A549 (cell line): ENCODE measurements at regions not wholly inside any gene's neighbourhood (a gene's known extent, or its start where the extent isn't known, plus 50 kb on each side); places are given as distances from the start of the nearest gene placed in this dataset.

Experiments used
- ATAC-seq, 2 experiments: fragments of 200-7000 bp in 1 of 2; fragments of >200 bp in 1 of 2; cut with Nextera tagmentation in 1 of 2; cut with Tn5 transposase in 1 of 2; 3 replicates each; pipeline versions ENCODE4 v1.8.0 to v1.9.1; 2018 to 2020; ENCODE audit warnings: mild to moderate bottlenecking in 1 of 2, moderate library complexity in 1 of 2
- CTCF ChIA-PET: fragments of 300-600 bp; sonication (Branson Sonifier 250); formaldehyde crosslinking; extraction: SDS; loops from one replicate; lab custom pipeline; 2021; ENCODE audit warnings: antibody characterized with exemption, inconsistent platforms; lab: Yijun Ruan, JAX
- POLR2A ChIA-PET: fragments of 350-600 bp; formaldehyde crosslinking; extraction: SDS; loops from one replicate; lab custom pipeline; 2021; ENCODE audit warnings: antibody characterized with exemption, inconsistent platforms; lab: Yijun Ruan, JAX
- DNase-seq, 2 experiments: peaks; one replicate each; pipeline versions ENCODE4 v3.0.0 to v3.0.0-alpha.2; 2011 to 2016; ENCODE audit warnings: low read depth in 1 of 2, low spot score in 1 of 2
- FAIRE-seq: peaks from 2 replicates; lab custom pipeline; 2011; peaks lifted over from hg19 to GRCh38; lab: Jason Lieb, UNC
- H3K27ac ChIP-seq, 2 experiments: fragments of >200 bp; sonication (Bioruptor Twin); formaldehyde crosslinking; 3 replicates each; pipeline ENCODE4 v1.5.1; 2016 to 2017
- H3K4me1 ChIP-seq: fragments of >200 bp; sonication (Bioruptor Twin); formaldehyde crosslinking; 3 replicates; pipeline ENCODE4 v1.6.1; 2016
- H3K4me2 ChIP-seq: fragments of >200 bp; sonication (Bioruptor Twin); formaldehyde crosslinking; 3 replicates; pipeline ENCODE4 v1.6.1; 2016
- H3K4me3 ChIP-seq: fragments of >200 bp; sonication (Bioruptor Twin); formaldehyde crosslinking; 3 replicates; pipeline ENCODE4 v1.5.1; 2016
- H3K9me3 ChIP-seq: fragments of >200 bp; sonication (Bioruptor Twin); formaldehyde crosslinking; 3 replicates; pipeline ENCODE4 v1.6.1; 2016
- CBX8 ChIP-seq: fragments of 200-600 bp; sonication (generic); IDR thresholded peaks from 2 replicates; pipeline ENCODE4 v1.6.1; 2016
- CHD2 ChIP-seq: fragments of 150-350 bp; IDR thresholded peaks from 2 replicates; pipeline ENCODE4 v1.6.1; 2014; ENCODE audit warnings: low read length; ENCODE audit not compliant: partially characterized antibody
- FOSB ChIP-seq: fragments of 250-450 bp; sonication (Bioruptor Pico); IDR thresholded peaks from 2 replicates; pipeline ENCODE4 v1.5.0; 2020; ENCODE audit warnings: mild to moderate bottlenecking, moderate library complexity
- GATA3 ChIP-seq: IDR thresholded peaks from 2 replicates; pipeline ENCODE4 v1.6.1; 2012; ENCODE audit warnings: borderline replicate concordance
- HEYL ChIP-seq: fragments of 250-450 bp; sonication (Bioruptor Pico); IDR thresholded peaks from 2 replicates; pipeline ENCODE4 v1.8.0; 2021; ENCODE audit warnings: mild to moderate bottlenecking, moderate library complexity
- HMGXB4 ChIP-seq: fragments of 250-450 bp; sonication (Bioruptor Pico); IDR thresholded peaks from 2 replicates; pipeline ENCODE4 v1.5.0; 2021; ENCODE audit warnings: mild to moderate bottlenecking, moderate library complexity, borderline replicate concordance
- HOXA7 ChIP-seq: fragments of 250-450 bp; sonication (Bioruptor Pico); IDR thresholded peaks from 2 replicates; pipeline ENCODE4 v1.5.0; 2020; ENCODE audit warnings: mild to moderate bottlenecking, moderate library complexity
- KDM5A ChIP-seq: fragments of 200-600 bp; sonication (generic); IDR thresholded peaks from 2 replicates; pipeline ENCODE4 v1.6.1; 2016; ENCODE audit warnings: antibody characterized with exemption, mild to moderate bottlenecking
- PHF8 ChIP-seq: fragments of 200-600 bp; sonication (generic); IDR thresholded peaks from 2 replicates; pipeline ENCODE4 v1.6.1; 2016; ENCODE audit warnings: low read depth, mild to moderate bottlenecking, antibody characterized with exemption, moderate library complexity, borderline replicate concordance
- POLR2AphosphoS2 ChIP-seq: conservative IDR thresholded peaks from 2 replicates; pipeline ENCODE4 v1.6.1; 2012; ENCODE audit warnings: low read length, improper control_type of control experiment, inconsistent platforms
- RAD21 ChIP-seq, 2 experiments: fragments of >200 bp in 1 of 2; sonication (Bioruptor Twin) in 1 of 2; formaldehyde crosslinking in 1 of 2; IDR thresholded peaks in 1 of 2; conservative IDR thresholded peaks in 1 of 2; 2 replicates in 1 of 2; 3 replicates in 1 of 2; pipeline ENCODE4 v1.6.1; 2012 to 2018; ENCODE audit warnings: inconsistent platforms in 1 of 2
- RARB ChIP-seq: fragments of 250-450 bp; sonication (Bioruptor Pico); IDR thresholded peaks from 2 replicates; pipeline ENCODE4 v1.8.0; 2021; ENCODE audit warnings: mild to moderate bottlenecking, moderate library complexity
- SMC3 ChIP-seq: fragments of >200 bp; sonication (Bioruptor Twin); formaldehyde crosslinking; IDR thresholded peaks from 3 replicates; pipeline ENCODE4 v1.6.1; 2018; ENCODE audit warnings: inconsistent platforms
- USF2 ChIP-seq: fragments of 450-650 bp; IDR thresholded peaks from 2 replicates; pipeline ENCODE4 v1.6.1; 2014; ENCODE audit warnings: antibody characterized with exemption
- ZNF302 ChIP-seq: fragments of 250-450 bp; sonication (Bioruptor Pico); IDR thresholded peaks from 2 replicates; pipeline ENCODE4 v1.9.0; 2021; ENCODE audit warnings: inconsistent platforms, mild to moderate bottlenecking, moderate library complexity
- WGBS: methylation state at CpG from one replicate; pipeline ENCODE4 v1.1.6; 2017; ENCODE audit errors: missing lambda C conversion rate; 5-methylcytosine and 5-hydroxymethylcytosine counted together
- TF ChIP-seq, protein P1 (sequence below): fragments of 250-450 bp; sonication (Bioruptor Pico); IDR thresholded peaks from 2 replicates; pipeline ENCODE4 v1.5.0; 2020; ENCODE audit warnings: low read depth, mild to moderate bottlenecking, moderate library complexity
- TF ChIP-seq, protein P2 (sequence below): fragments of >200 bp; sonication (Bioruptor Twin); formaldehyde crosslinking; IDR thresholded peaks from 2 replicates; pipeline ENCODE4 v1.6.1; 2016
- TF ChIP-seq, protein P3 (sequence below): fragments of 200-600 bp; sonication (generic); IDR thresholded peaks from 2 replicates; pipeline ENCODE4 v1.6.1; 2016; ENCODE audit warnings: antibody characterized with exemption, mild to moderate bottlenecking, moderate library complexity

- TF ChIP-seq PHF8: no peak
- TF ChIP-seq POLR2AphosphoS2: no peak
- TF ChIP-seq GATA3: no peak
- TF ChIP-seq HEYL: no peak
- TF ChIP-seq, protein P1, sequence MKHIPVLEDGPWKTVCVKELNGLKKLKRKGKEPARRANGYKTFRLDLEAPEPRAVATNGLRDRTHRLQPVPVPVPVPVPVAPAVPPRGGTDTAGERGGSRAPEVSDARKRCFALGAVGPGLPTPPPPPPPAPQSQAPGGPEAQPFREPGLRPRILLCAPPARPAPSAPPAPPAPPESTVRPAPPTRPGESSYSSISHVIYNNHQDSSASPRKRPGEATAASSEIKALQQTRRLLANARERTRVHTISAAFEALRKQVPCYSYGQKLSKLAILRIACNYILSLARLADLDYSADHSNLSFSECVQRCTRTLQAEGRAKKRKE (CRISPR knock-in tag): no peak
These were observed 458.9 kb upstream of the PDE3A start (continued) for GRCh38 chr12:19909418-19909817.

GRCh38 chr12:19910681-19911080, 457.7 kb upstream of the PDE3A start:
- 72% methylated on average over 3 of the region's 3 CpGs for whole genome bisulfite sequencing
- TF ChIP-seq CHD2 (no peak), RAD21 (conservative IDR thresholded peaks at IDR 0.05 in 1 of 2, IDR thresholded peaks at IDR 0.05 in 1 of 2) (no peak), KDM5A (no peak), HMGXB4 (CRISPR knock-in tag) (no peak), HOXA7 (CRISPR knock-in tag) (no peak), USF2 (no peak), ZNF302 (CRISPR knock-in tag) (no peak), RARB (CRISPR knock-in tag) (no peak), POLR2AphosphoS2 (no peak), FOSB (CRISPR knock-in tag) (no peak), SMC3 (no peak), CBX8 (no peak)
- TF ChIP-seq, protein P2, sequence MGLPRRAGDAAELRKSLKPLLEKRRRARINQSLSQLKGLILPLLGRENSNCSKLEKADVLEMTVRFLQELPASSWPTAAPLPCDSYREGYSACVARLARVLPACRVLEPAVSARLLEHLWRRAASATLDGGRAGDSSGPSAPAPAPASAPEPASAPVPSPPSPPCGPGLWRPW: no peak
- TF ChIP-seq, protein P3, sequence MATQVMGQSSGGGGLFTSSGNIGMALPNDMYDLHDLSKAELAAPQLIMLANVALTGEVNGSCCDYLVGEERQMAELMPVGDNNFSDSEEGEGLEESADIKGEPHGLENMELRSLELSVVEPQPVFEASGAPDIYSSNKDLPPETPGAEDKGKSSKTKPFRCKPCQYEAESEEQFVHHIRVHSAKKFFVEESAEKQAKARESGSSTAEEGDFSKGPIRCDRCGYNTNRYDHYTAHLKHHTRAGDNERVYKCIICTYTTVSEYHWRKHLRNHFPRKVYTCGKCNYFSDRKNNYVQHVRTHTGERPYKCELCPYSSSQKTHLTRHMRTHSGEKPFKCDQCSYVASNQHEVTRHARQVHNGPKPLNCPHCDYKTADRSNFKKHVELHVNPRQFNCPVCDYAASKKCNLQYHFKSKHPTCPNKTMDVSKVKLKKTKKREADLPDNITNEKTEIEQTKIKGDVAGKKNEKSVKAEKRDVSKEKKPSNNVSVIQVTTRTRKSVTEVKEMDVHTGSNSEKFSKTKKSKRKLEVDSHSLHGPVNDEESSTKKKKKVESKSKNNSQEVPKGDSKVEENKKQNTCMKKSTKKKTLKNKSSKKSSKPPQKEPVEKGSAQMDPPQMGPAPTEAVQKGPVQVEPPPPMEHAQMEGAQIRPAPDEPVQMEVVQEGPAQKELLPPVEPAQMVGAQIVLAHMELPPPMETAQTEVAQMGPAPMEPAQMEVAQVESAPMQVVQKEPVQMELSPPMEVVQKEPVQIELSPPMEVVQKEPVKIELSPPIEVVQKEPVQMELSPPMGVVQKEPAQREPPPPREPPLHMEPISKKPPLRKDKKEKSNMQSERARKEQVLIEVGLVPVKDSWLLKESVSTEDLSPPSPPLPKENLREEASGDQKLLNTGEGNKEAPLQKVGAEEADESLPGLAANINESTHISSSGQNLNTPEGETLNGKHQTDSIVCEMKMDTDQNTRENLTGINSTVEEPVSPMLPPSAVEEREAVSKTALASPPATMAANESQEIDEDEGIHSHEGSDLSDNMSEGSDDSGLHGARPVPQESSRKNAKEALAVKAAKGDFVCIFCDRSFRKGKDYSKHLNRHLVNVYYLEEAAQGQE: no peak
- TF ChIP-seq, protein P1 (CRISPR knock-in tag): no peak
- Histone ChIP-seq H3K4me1 (peaks cover 12% of the 10 kb centered on the region; the same call in 2 of the 3 replicates), H3K4me3 (no peak overlapping the region), H3K27ac (no peak overlapping the region), H3K9me3 (no peaks in the 10 kb centered on the region), H3K4me2 (no peak overlapping the region)
- ATAC-seq (no peak), FAIRE-seq (no peak), DNase-seq (no peak)
- ChIA-PET CTCF (no interaction called here), POLR2A (no interaction called here)
